AG09319 (cell line): ENCODE measurements at regions not wholly inside any gene's neighbourhood (a gene's known extent, or its start where the extent isn't known, plus 50 kb on each side); places are given as distances from the start of the nearest gene placed in this dataset.

ENCODE experiments used
- DNase-seq: peaks from one replicate; pipeline ENCODE4 v3.0.0-alpha.2; 2010; ENCODE audit warnings: low read depth; ENCODE audit errors: extremely low read depth
- CTCF ChIP-seq: IDR thresholded peaks from 2 replicates; pipeline ENCODE4 v1.5.1; 2011; ENCODE audit warnings: low read depth, mild to moderate bottlenecking, inconsistent platforms, low read length, moderate library complexity

GRCh38 chr2:13628122-13628521 lies 911.4 kb downstream of the TRIB2 start:
- DNase-seq, result no peak
- no peak for TF ChIP-seq CTCF

GRCh38 chr2:13638181-13638580 lies 921.4 kb downstream of the TRIB2 start:
- DNase-seq, result no peak
- TF ChIP-seq CTCF, result no peak

GRCh38 chr2:13649918-13650317 lies 933.2 kb downstream of the TRIB2 start:
- TF ChIP-seq CTCF, result no peak
- no peak for DNase-seq

GRCh38 chr2:13650586-13651180 lies 933.9 kb downstream of the TRIB2 start:
- DNase-seq, result no peak
- TF ChIP-seq CTCF, result no peak

GRCh38 chr2:13651684-13652131 lies 935.0 kb downstream of the TRIB2 start:
- no peak for DNase-seq
- TF ChIP-seq CTCF, result no peak

GRCh38 chr2:13652531-13653313 lies 936.0 kb downstream of the TRIB2 start:
- TF ChIP-seq CTCF, result no peak
- DNase-seq, result no peak

GRCh38 chr2:13654416-13654815 lies 937.7 kb downstream of the TRIB2 start:
- no peak for TF ChIP-seq CTCF
- DNase-seq, result no peak
